ENCODE measurements at regions not wholly inside any gene's neighbourhood (a gene's known extent, or its start where the extent isn't known, plus 50 kb on each side); places are given as distances from the start of the nearest gene placed in this dataset.
"Not testable (repeated sequence)": the region's sequence is repeated elsewhere in the genome, so short reads cannot be mapped to it uniquely, and the experiment has no call there.

DNA sequence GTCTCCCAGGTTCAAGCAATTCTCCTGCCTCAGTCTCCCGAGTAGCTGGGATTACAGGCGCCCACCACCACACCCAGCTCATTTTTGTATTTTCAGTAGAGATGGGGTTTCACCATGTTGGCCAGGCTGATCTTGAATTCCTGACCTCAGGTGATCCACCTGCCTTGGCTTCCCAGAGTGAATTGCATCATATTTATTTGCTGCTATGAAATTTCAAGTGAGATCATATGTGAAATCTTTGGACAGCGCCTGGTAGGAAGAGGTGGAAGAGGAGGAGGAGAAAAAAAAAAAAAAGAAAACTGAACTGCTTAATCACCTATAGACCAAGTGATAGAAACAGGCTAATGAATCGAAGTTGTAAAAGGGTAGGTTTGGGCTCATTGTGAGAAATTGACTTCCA is 557.8 kb upstream of the C16orf82 start:
- ATAC-seq (replicated peaks); DNase-seq; H3K36me3 Mint-ChIP-seq (ENCODE audit: insufficient read depth); H3K27ac Mint-ChIP-seq; H3K4me1 Mint-ChIP-seq (ENCODE audit: low read depth in 2 of 2); H3K9me3 Mint-ChIP-seq; H3K4me3 Mint-ChIP-seq: not testable (repeated sequence)
- H3K27me3 Mint-ChIP-seq = peaks cover 0 to 19% of the 10 kb centered on the region in 2 donors

DNA sequence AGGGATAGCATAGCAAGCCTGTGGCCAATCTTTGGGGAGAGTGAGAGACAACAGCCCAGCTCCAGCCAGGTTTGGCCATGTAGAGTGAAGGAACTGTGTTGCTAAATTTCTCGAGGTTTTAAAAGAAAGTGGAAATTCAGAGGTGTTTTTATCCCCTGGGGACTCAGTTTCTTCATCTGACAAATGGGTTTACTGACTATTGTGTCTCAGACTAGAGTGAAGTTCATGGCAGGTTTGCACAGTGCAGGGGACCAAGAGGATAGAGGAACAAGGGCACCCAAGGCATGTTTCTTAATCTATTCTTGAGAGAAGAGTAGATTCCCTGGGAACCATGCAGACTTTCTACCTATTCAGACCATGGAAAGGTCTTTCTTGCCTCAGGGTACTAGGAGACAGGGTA is 555.8 kb upstream of the C16orf82 start:
- H3K27me3 Mint-ChIP-seq = peaks cover 2 to 31% of the 10 kb centered on the region in 2 donors
- H3K9me3 Mint-ChIP-seq = no peaks in the 10 kb centered on the region
- DNase-seq = no peak
- no peak for ATAC-seq (replicated peaks)
- no peak overlapping the region for H3K4me3 Mint-ChIP-seq
- H3K36me3 Mint-ChIP-seq (ENCODE audit: insufficient read depth) = no peaks in the 10 kb centered on the region
- H3K27ac Mint-ChIP-seq = no peak overlapping the region
- H3K4me1 Mint-ChIP-seq (ENCODE audit: low read depth in 2 of 2) = no peaks in the 10 kb centered on the region

DNA sequence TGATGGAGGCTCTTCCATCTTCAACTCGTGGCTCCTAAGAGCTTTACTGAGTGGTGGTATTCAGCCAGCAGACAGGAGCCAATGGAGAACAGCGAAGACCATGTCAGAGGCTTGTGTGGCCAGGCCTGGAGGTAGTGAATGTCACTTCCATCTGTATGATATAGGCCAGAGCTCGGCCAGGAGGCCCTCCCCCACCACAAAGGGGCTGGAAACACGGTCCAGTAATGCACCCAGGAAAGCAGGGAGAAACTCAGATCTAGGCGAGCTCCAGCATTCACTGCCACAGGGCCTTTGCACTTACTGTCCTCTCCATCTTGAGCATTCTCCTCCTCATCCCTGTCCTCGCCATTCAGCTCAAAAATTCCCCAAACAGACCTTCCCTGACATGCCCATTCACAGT is 555.3 kb upstream of the C16orf82 start:
- Mint-ChIP-seq H3K4me3 (no peak overlapping the region), H3K27ac (no peak overlapping the region), H3K9me3 (no peaks in the 10 kb centered on the region), H3K27me3 (peaks cover 4 to 35% of the 10 kb centered on the region in 2 donors), H3K36me3 (ENCODE audit: insufficient read depth) (no peaks in the 10 kb centered on the region), H3K4me1 (ENCODE audit: low read depth in 2 of 2) (no peaks in the 10 kb centered on the region)
- no peak for DNase-seq
- ATAC-seq (replicated peaks) = no peak

DNA sequence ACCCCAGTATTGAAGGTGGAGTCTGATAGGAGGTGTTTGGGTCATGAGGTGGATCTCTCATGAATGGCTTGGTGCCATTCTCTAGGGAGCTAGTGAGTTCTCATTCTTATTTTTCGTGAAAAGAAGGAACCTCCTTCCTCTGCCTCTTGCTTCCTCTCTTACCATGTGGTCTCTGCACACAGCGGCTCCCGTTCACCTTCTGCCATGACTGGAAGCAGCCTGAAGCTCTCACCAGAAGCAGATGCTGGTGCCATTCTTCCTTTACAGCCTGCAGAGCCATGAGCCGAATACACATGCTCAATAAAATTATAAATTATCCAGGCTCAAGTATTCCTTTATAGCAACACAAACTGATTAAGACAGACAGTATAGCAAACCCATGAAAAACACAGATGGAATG is 545.1 kb upstream of the C16orf82 start:
- Mint-ChIP-seq H3K9me3 (peaks cover 0 to 2% of the 10 kb centered on the region in 2 donors), H3K27ac (no peak overlapping the region), H3K4me3 (no peak overlapping the region), H3K27me3 (peaks cover 0 to 18% of the 10 kb centered on the region in 2 donors), H3K4me1 (ENCODE audit: low read depth in 2 of 2) (no peaks in the 10 kb centered on the region), H3K36me3 (ENCODE audit: insufficient read depth) (no peaks in the 10 kb centered on the region)
- ATAC-seq (replicated peaks) (no peak), DNase-seq (no peak)

DNA sequence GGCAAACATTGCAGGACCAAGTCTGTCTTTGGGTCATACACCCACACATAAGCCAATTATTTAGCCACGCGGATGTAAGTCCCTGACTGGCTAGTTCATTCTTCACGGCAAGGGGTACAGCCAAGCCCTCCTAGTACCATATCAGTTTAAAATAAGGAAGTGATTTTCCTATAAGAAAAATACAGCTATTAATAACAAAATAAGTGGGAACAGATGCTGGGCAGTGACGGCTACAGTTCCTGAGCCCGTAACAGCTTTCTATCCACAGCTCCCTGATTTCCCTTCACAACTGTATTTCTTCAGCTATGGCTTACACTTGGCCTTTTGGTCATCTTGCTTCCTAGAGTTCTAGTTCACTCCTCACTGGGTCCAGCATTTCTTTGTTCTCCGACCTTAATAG is 542.4 kb upstream of the C16orf82 start:
- no peaks in the 10 kb centered on the region for H3K4me1 Mint-ChIP-seq (ENCODE audit: low read depth in 2 of 2)
- H3K27me3 Mint-ChIP-seq = peaks cover 7 to 20% of the 10 kb centered on the region in 2 donors
- H3K9me3 Mint-ChIP-seq = peaks cover 0 to 2% of the 10 kb centered on the region in 2 donors
- DNase-seq (no peak), ATAC-seq (replicated peaks) (no peak)
- no peak overlapping the region for H3K27ac Mint-ChIP-seq
- no peaks in the 10 kb centered on the region for H3K36me3 Mint-ChIP-seq (ENCODE audit: insufficient read depth)
- H3K4me3 Mint-ChIP-seq = no peak overlapping the region

DNA sequence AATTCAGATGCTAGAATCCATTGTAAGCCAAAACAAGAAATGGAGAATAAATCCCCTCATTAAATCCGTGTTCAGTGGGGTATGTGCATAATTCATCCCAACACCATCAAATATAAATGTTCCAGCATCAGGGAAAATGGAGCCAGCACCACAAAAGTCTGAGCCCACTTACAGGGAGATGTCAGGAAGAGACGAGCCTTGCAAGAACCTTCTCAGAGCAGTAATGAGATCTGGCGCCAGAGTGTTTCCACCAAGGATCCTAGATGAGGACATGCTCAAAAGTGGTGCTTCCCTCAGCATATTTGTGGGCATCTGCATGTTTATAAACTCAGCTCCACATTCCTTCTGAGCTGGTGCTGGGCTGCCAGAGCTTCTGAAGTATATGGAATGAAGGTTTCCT is 541.9 kb upstream of the C16orf82 start:
- no peaks in the 10 kb centered on the region for H3K36me3 Mint-ChIP-seq (ENCODE audit: insufficient read depth)
- H3K4me1 Mint-ChIP-seq (ENCODE audit: low read depth in 2 of 2) = no peaks in the 10 kb centered on the region
- no peak overlapping the region for H3K27ac Mint-ChIP-seq
- H3K27me3 Mint-ChIP-seq = peaks cover 7 to 20% of the 10 kb centered on the region in 2 donors
- H3K9me3 Mint-ChIP-seq = peaks cover 0 to 2% of the 10 kb centered on the region in 2 donors
- DNase-seq (no peak), ATAC-seq (replicated peaks) (no peak)
- H3K4me3 Mint-ChIP-seq = no peak overlapping the region

DNA sequence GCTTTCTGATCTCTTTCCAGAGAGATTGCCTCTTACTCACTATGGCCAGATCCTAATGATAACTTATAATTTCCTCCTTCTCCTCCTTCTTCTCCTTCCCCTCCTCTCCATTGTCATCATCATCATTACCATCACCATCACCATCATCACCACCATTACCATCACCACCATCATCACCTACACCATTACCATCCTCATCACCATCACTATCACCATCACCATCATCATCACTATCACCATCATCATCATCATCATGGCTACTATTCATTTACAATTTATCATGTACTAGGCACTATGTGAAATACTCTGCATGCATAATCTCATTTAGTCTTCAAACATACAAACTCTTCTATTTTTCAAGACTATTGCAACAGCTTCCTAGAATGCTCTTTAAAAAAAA is 540.9 kb upstream of the C16orf82 start:
- H3K4me1 Mint-ChIP-seq (ENCODE audit: low read depth in 2 of 2) = no peaks in the 10 kb centered on the region
- peaks cover 0 to 2% of the 10 kb centered on the region in 2 donors for H3K9me3 Mint-ChIP-seq

DNA sequence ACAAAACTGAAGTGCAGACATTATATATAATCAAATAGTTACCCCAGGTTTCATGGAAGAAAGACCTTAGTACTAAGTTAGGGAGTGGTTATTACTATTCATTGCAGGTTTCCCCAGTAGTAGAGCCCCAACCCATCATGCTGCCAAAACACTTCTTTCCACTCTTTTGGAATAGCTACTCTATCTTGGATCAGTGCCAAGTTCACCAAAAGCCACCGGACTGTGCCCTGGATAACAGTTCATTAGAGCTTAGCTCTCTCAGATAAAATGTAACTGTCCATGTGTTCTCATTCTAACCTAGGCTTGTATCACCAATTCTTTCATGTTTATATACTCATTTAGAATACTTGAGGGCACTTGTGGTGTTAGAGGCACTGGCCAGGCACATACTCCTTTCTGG is 540.1 kb upstream of the C16orf82 start:
- Mint-ChIP-seq H3K4me3 (no peak overlapping the region), H3K36me3 (ENCODE audit: insufficient read depth) (no peaks in the 10 kb centered on the region), H3K9me3 (peaks cover 0 to 2% of the 10 kb centered on the region in 2 donors), H3K4me1 (ENCODE audit: low read depth in 2 of 2) (no peaks in the 10 kb centered on the region), H3K27ac (no peak overlapping the region), H3K27me3 (peaks cover 7 to 20% of the 10 kb centered on the region in 2 donors)
- ATAC-seq (replicated peaks) = no peak
- no peak for DNase-seq

More for the DNA sequence above, 540.9 kb upstream of the C16orf82 start:
- H3K27ac Mint-ChIP-seq = no peak overlapping the region
- peaks cover 7 to 20% of the 10 kb centered on the region in 2 donors for H3K27me3 Mint-ChIP-seq
- DNase-seq = no peak
- H3K36me3 Mint-ChIP-seq (ENCODE audit: insufficient read depth) = no peaks in the 10 kb centered on the region
- no peak overlapping the region for H3K4me3 Mint-ChIP-seq
- ATAC-seq (replicated peaks) = no peak

DNA sequence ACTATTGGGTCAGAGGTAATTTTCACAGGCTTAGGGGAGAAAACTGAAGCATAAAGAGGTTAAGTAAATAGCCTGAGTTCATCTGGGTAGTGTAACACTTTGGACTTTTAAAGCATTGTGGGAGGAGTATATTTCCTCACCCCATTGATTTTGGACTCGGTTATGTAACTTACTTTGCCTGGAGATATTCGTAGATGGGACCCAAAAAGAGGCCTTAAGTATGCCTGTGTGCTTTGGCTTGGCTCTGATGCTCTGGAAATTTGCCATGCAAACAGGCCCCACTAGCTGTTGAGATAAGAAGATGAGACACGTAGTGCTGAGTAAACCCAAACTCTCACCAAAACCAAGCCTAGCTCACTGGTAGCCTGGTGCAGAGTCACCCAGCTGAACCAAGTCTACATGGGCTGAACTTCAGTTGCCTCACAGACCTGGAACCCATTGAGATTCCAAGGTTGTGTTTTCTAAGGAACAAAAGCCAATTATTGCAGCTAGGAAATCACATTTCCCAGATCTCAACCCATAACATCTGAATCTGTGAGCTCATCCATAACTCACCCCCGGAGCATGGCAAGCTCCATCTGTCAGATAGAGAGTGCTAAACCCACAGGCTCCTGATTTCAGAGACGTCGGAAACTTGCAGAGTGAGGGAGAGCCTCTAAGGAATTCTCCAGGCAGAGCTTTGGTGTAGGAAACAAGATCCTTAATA is 536.0 kb upstream of the C16orf82 start:
- Mint-ChIP-seq H3K27ac (no peak overlapping the region), H3K4me3 (no peak overlapping the region), H3K9me3 (peaks cover 0 to 2% of the 10 kb centered on the region in 2 donors), H3K4me1 (ENCODE audit: low read depth in 2 of 2) (no peaks in the 10 kb centered on the region), H3K36me3 (ENCODE audit: insufficient read depth) (no peaks in the 10 kb centered on the region), H3K27me3 (peaks cover 7 to 11% of the 10 kb centered on the region in 2 donors)
- ATAC-seq (replicated peaks) = no peak
- no peak for DNase-seq

DNA sequence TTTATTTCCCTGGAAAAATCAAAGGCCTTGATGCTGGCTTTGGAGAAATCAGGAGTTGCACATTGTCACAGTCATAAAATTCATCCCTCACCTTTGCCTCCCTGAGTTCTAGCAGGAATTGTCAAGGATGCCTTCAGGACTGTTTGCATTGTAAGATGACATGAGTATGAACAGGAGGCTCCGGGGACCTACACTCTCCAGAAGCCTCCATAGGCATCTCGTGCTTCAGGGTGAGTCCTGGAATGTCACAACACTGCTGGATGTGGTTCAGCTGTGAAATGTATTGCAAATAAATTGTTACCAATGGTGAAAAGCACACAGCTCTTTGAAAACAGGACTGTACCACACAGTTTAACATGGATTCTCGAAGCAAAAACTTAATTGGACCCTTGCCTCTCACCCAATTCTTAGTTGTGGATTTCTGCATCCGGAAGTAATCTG is 535.4 kb upstream of the C16orf82 start:
- Mint-ChIP-seq H3K27ac (no peak overlapping the region), H3K4me3 (no peak overlapping the region), H3K27me3 (peaks cover 7% of the 10 kb centered on the region in 2 donors), H3K4me1 (ENCODE audit: low read depth in 2 of 2) (no peaks in the 10 kb centered on the region), H3K9me3 (no peaks in the 10 kb centered on the region), H3K36me3 (ENCODE audit: insufficient read depth) (no peaks in the 10 kb centered on the region)
- ATAC-seq (replicated peaks) = no peak
- DNase-seq = no peak

DNA sequence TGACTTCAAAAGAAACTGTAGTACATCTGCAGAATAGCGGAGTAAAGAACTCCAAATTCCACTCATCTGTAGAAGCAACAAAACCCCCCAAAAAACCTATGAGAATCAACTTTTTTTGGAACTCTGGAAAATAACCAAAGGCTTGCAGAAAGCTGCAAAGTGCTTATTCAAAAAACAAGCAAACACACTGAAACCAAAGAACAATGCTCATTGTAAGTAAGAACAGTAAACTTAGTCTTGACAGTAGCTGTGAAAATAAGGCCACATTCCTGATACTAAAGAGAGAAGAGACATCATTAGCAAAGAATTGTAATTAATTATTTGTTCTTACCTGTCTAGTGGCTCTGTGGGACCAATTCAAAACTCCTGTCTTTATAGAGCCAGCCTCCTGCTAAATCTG is 534.3 kb upstream of the C16orf82 start:
- H3K9me3 Mint-ChIP-seq = no peaks in the 10 kb centered on the region
- H3K27ac Mint-ChIP-seq = no peak overlapping the region
- no peak overlapping the region for H3K4me3 Mint-ChIP-seq
- peaks cover 3 to 7% of the 10 kb centered on the region in 2 donors for H3K27me3 Mint-ChIP-seq
- DNase-seq = no peak
- no peaks in the 10 kb centered on the region for H3K4me1 Mint-ChIP-seq (ENCODE audit: low read depth in 2 of 2)
- no peaks in the 10 kb centered on the region for H3K36me3 Mint-ChIP-seq (ENCODE audit: insufficient read depth)
- ATAC-seq (replicated peaks) = no peak

DNA sequence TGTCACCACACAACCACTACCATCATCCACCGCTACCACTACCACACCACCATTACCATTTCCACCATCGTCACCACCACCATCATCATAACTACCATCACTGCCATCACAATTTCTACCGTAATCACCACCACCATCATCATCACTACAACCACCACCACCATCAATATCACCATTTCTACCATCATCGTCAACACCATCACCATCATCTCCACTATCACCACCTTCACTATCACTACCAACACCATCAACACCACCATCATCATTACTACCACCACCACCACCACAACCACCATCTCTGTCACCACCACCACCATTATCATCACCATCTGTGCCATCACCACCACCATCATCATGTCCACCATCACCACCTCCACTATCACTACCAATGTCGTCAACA is 524.5 kb upstream of the C16orf82 start:
- Mint-ChIP-seq H3K36me3 (ENCODE audit: insufficient read depth) (no peaks in the 10 kb centered on the region), H3K27me3 (no peaks in the 10 kb centered on the region), H3K4me3 (no peak overlapping the region), H3K27ac (no peak overlapping the region), H3K9me3 (no peaks in the 10 kb centered on the region), H3K4me1 (ENCODE audit: low read depth in 2 of 2) (no peaks in the 10 kb centered on the region)
- DNase-seq (no peak), ATAC-seq (replicated peaks) (no peak)

DNA sequence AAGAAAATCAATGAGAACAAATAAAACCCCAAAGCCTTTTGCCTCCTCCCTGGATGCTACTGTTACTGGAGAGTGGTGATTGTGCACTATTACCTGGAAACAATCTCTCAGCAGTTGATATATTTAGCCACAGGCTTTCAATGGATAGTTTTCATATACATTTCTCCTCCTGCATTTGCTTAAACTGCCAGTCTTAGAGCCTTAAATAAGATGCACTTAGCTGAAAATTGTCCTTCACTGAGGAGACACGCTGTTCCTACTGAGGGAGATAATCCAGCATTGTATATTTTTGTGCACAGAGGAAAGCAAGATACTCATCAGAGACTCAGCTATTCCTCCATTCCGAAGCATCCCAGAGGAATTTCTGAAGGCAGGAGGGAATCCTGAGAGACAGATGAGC is 520.2 kb upstream of the C16orf82 start:
- DNase-seq (no peak), ATAC-seq (replicated peaks) (no peak)
- no peaks in the 10 kb centered on the region for H3K36me3 Mint-ChIP-seq (ENCODE audit: insufficient read depth)
- no peaks in the 10 kb centered on the region for H3K4me1 Mint-ChIP-seq (ENCODE audit: low read depth in 2 of 2)
- H3K9me3 Mint-ChIP-seq = no peaks in the 10 kb centered on the region
- H3K27ac Mint-ChIP-seq = no peak overlapping the region
- peaks cover 0 to 6% of the 10 kb centered on the region in 2 donors for H3K27me3 Mint-ChIP-seq
- H3K4me3 Mint-ChIP-seq = no peak overlapping the region

DNA sequence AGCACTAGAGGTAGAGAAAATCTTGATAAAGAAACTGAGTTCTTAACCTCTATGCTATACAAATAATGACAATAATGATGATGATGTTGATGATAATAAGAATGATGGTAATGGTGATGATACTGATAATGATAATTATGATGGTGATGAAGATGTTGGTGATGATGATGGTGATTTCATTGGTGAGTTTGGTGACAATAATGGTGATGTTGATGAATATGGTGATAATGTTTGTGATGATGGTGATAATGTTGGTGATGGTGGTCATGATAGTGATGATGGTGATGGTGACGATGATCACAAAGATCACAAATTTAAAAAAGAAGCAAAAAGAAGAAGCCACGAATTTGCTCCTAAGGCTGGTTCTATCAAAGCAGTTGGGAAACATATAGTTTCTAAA is 519.0 kb upstream of the C16orf82 start:
- ATAC-seq (replicated peaks) (no peak), DNase-seq (no peak)
- Mint-ChIP-seq H3K4me3 (no peak overlapping the region), H3K27ac (no peak overlapping the region), H3K36me3 (ENCODE audit: insufficient read depth) (no peaks in the 10 kb centered on the region), H3K4me1 (ENCODE audit: low read depth in 2 of 2) (no peaks in the 10 kb centered on the region), H3K27me3 (peaks cover 8 to 12% of the 10 kb centered on the region in 2 donors), H3K9me3 (no peaks in the 10 kb centered on the region)

All from effector memory CD8-positive, alpha-beta T cell (primary cell).